NCI-H2196 treated with DMSO at 0.1 percent for 48 hours (cell line): ENCODE measurements at regions not wholly inside any gene's neighbourhood (a gene's known extent, or its start where the extent isn't known, plus 50 kb on each side); places are given as distances from the start of the nearest gene placed in this dataset.
"Not testable (repeated sequence)": the region's sequence is repeated elsewhere in the genome, so short reads cannot be mapped to it uniquely, and the experiment has no call there.

Source experiments
- DNase-seq: peaks from one replicate; lab custom pipeline; 2025; ENCODE audit not compliant: unreplicated experiment; lab: John Stamatoyannopoulos, UW

DNA sequence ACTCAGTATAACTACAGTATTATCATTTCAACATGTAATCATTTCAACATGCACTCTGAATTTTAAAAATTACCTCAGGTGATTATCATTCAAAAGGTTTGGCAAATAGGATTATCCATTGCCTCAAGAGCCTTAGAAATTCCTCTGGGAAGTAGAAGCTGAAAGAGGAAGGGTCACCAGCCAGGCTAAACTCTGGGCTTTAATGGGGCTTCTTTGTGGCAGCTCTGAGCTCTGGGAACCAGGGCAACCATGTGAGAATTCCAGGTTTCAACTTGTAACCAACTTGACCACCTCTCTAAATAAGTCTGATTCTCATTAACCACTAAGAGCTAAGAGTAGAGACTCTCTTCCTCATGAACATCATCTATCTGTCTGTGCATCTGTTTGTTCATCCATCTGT lies 117.2 kb upstream of the MED14 start:
- no peak for DNase-seq

DNA sequence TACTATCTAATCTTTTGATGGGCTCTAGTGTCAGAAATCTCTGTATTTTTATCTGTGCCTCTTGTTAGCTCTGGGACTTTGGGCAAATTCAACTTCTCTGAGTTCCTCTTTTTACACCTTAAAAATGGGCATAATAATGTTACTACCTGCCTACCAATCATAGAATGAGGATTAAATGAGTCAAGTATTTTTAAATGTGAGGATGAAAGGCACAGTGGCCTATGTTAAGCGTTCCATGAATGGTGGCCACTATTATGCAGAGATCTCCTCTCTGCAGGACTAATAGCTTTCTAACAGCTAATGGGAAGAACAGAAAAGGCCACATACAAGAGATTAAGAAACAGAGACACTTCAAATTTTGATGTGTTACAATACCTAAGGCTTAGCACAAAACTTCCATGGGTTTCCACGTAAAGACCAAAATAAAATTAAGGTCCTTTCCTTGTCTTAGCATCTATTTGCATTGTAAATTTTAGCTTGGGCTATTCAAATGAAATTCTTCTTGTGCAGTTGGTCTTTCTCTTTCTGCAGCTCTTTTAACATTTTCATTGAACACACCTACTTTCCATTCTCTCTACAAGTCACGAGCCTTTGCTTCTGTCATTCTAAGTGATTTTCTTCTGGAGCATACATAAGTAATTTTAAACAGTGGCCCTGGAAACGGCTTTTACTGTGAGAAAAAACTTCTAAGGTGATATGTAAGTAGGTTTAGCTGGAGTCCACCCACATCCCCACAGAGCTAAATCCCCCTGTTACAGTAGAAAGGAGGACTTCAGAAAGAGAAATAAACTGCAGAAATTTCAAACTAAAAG lies 117.9 kb upstream of the MED14 start:
- DNase-seq: no peak

DNA sequence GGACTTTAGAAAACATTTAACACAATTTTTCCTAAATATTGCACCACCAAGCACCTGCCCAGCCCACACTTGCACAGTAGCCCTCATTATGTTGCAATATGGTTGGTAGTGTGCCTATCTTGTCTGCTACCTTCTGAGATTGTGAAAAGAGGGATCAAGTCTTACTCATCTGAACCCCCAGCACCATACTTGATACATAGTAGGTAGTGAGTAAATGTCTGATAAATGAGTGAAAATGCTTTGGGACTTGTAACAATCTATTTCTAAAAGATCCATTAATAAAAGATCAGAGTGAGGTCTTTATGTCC lies 118.4 kb upstream of the MED14 start:
- no peak for DNase-seq

GRCh38 chrX:40854242-40854641 lies 118.9 kb upstream of the MED14 start:
- no peak for DNase-seq

DNA sequence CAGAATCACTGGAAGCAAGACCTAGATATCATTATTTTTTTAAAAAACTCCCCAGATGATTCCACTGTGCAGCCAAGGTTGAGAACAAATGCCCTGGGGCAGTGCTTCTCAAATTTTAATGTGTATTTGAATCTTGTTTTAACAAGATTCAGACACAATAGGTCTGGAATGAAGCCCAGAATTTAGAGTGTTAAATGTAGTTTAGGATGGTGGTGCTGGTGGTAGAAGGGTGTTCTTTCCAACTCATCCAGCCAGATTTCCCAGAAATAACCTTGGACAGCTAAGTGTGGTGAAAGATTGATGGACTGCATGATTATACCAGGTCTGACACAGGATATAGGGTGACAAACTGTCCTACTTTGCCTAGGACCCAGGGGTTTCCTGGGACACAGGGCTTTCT lies 120.1 kb upstream of the MED14 start:
- peak; percentile 15 for DNase-seq

GRCh38 chrX:40855932-40856515 lies 120.7 kb upstream of the MED14 start:
- no peak for DNase-seq

- DNase-seq: not testable (repeated sequence)
These were observed 126.7 kb upstream of the MED14 start for GRCh38 chrX:40861952-40862554.

GRCh38 chrX:40863260-40863659 lies 127.9 kb upstream of the MED14 start:
- not testable (repeated sequence) for DNase-seq

DNA sequence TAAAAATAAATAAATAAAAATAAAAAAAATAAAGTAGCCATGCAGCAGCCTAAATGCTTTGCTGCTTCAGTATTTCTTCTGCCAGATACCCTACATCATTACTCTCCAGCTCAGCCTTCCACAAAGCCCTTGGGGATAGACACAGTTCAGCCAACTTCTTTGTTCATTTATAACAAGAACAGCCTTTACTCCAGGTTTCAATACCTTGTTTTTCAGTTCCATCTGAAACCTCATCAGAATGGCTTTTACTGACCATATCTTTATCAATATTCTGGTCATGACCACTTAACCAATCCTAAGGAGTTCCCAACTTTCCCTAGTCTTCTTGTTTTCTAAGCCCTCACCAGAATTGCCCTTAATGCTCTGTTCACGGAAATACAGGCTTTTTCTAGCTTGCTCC lies 128.3 kb upstream of the MED14 start:
- DNase-seq: no peak

GRCh38 chrX:40864972-40865371 lies 129.6 kb upstream of the MED14 start:
- no peak for DNase-seq

DNA sequence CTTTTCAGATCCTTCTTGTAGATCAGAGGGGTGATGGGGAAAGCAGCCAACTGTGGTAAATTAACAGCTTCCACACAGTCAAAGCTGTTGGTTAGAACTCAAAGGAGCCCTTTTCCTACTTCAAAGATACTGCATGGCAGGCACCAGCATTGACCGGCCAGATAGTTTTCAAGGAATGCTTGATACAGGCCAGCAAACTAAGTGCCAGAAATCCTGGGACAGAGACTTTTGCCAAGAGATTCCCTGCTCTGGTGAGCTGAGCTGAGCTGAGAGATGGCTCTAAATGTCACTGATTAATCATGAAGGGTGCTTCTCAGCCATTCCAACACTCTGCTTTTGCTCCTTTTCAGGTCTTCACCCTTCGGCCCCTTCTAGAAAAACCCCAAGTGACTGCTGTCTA lies 131.6 kb upstream of the MED14 start:
- DNase-seq: no peak

- DNase-seq: no peak
These were observed 132.0 kb upstream of the MED14 start for GRCh38 chrX:40867352-40867751.

DNA sequence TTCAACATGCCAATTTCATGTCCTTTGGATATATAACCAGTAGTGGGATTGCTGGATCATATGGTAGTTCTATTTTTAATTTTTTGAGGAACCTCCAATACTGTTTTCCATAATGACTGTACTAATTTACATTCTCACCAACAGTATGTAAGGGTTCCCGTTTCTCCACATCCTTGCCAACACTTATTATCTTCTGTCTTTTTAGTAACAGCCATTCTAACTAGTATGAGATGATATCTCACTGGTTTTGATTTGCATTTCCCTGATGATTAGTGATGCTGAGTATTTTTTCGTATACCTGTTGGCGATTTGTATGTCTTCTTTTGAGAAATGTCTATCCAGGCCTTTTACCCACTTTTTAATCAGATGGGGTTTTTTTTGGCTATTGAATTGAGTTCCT lies 133.5 kb upstream of the MED14 start:
- DNase-seq: no peak

DNA sequence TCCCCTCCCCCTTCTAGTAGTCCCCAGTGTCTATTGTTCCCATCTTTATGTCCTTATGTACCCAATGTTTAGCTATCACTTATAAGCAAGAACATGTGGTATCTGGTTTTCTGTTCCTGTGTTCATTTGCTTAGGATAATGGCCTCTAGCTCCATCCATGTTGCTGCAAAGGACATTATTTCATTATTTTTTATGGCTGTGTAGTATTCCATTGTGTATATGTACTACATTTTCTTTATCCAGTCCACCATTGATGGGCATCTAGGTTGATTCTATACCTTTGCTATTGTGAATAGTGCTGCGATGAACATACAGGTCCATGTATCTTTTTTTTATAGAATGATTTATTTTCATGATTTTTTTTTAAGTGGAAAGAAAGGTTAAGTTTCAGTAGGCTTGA lies 135.6 kb upstream of the MED14 start:
- DNase-seq: not testable (repeated sequence)

DNA sequence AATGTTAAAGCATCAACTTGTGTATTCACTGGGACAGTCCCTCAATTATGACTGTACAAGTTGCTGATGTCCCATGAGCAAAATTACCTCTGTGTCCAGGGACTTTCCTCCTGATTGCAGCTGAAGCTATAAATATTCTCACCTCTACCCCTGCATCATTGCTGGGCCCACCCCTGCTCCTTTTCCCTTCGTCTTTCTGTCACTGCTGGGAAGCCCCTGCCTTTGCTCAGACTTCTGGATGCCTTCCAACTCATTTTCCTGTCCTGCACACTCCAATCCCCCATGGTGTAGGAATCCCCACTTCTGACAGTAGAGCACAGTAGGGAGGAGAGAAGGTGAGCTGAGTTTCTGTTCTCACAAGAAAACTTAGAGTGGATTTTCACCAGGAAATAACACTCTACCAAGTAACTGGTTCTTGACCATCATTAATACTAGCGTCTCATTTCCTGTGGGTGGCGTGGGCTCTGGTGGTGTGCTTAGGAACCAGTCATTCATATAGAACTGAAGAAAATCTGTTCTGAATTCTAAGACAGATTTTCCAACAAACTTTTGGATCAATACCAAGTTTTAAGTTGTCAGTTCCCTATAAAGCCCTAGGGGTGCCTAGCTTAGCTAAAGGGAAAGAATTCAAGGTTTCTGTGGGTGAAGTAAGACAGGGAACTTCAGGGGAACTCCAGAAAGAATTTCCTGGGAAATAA lies 136.2 kb upstream of the MED14 start:
- no peak for DNase-seq

DNA sequence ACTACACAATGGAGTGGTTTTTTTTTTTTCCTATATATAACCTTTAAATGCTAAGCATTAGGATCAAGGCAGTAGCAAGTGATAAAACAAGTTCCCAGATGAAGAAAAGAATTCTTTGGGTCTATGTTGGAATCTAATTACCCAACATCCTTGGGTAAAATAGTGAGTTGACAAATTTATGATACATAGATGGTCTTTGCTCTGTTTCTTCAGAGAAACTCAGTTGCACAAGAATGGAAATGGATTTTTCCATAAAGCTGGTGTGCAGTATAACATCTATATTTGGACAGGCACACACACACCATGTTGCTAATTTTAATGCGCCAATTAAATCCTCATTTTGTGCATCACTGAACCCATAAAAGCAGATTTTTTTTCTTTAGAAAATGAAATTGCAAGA lies 137.0 kb upstream of the MED14 start:
- no peak for DNase-seq

- no peak for DNase-seq
These were observed 140.1 kb upstream of the MED14 start for GRCh38 chrX:40875476-40875875.

DNA sequence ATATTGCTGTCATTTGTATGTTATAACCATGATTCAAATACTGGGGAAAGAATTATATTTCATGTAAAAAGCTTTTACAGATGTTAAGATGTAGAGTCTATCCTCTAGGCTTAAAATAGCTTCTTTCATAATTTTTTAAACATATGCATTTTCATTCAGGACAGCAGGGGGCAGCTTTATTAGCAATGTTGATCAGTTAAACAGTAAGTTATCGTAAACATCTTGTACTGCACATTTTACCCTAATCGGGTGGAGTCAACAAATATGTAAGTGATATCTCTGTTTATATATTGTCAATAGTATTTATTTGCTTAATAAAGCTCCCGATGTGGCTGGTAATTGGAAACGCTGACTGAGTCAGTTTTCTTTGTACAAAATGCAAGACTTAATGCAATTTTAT lies 142.5 kb upstream of the MED14 start:
- DNase-seq: no peak

- no peak for DNase-seq
These were observed 143.4 kb upstream of the MED14 start for GRCh38 chrX:40878766-40879165.

- not testable (repeated sequence) for DNase-seq
These were observed 143.8 kb upstream of the MED14 start for GRCh38 chrX:40879172-40879571.

DNA sequence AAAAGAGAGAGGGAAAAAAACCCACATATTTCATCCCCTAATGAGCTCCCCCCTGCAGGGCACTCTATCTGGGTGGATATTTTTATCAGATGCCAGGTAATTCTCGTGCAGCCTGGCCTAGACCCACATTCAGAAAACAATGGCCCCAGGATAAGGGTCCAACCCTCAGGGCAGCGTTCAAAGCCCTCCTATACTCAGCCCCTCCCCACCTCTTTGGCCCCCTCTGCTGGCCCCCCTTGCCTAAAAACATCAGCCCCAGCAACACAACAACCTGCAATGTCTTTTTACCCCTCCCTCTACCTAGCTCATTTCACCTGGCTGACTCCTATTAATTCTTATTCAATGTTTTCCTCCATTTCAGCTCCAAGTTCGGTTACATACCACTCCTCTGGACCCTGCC lies 145.4 kb upstream of the MED14 start:
- no peak for DNase-seq

GRCh38 chrX:40883021-40883619 lies 147.8 kb upstream of the MED14 start:
- no peak for DNase-seq
